Fibroblast of villous mesenchyme (primary cell): ENCODE measurements at regions not wholly inside any gene's neighbourhood (a gene's known extent, or its start where the extent isn't known, plus 50 kb on each side); places are given as distances from the start of the nearest gene placed in this dataset.

Source experiments
- DNase-seq: peaks from one replicate; pipeline ENCODE4 v3.0.0-alpha.2; 2010; ENCODE audit warnings: low read depth
- H3K4me3 ChIP-seq: 2 replicates; pipeline ENCODE4 v1.5.1; 2011; ENCODE audit warnings: low read depth, mild to moderate bottlenecking, low read length
- TF ChIP-seq, protein P1 (sequence below): IDR thresholded peaks from 2 replicates; pipeline ENCODE4 v1.5.1; 2012; ENCODE audit warnings: low read depth, mild to moderate bottlenecking, low read length; ENCODE audit not compliant: insufficient read depth

DNA sequence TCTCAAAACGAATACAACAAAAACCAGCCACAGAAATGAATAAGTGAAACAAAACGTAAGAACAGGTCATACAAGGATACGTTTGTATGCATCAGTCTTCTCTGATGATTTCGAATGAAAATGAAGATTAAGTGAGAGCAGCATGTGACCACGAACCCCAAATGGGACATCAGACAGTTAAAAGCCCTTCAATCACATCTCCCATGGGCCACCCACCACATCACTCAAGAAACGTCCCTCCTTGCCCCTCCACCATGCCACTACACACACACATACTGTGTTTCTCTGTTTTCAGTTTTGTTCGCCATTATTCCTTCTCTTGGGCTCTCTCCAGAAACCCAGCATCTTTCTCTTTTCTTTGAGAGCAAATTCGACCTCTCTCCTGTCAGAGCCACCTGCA is 355.6 kb upstream of the KAZN start:
- no peak for DNase-seq
- TF ChIP-seq, protein P1, sequence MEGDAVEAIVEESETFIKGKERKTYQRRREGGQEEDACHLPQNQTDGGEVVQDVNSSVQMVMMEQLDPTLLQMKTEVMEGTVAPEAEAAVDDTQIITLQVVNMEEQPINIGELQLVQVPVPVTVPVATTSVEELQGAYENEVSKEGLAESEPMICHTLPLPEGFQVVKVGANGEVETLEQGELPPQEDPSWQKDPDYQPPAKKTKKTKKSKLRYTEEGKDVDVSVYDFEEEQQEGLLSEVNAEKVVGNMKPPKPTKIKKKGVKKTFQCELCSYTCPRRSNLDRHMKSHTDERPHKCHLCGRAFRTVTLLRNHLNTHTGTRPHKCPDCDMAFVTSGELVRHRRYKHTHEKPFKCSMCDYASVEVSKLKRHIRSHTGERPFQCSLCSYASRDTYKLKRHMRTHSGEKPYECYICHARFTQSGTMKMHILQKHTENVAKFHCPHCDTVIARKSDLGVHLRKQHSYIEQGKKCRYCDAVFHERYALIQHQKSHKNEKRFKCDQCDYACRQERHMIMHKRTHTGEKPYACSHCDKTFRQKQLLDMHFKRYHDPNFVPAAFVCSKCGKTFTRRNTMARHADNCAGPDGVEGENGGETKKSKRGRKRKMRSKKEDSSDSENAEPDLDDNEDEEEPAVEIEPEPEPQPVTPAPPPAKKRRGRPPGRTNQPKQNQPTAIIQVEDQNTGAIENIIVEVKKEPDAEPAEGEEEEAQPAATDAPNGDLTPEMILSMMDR, result no peak

DNA sequence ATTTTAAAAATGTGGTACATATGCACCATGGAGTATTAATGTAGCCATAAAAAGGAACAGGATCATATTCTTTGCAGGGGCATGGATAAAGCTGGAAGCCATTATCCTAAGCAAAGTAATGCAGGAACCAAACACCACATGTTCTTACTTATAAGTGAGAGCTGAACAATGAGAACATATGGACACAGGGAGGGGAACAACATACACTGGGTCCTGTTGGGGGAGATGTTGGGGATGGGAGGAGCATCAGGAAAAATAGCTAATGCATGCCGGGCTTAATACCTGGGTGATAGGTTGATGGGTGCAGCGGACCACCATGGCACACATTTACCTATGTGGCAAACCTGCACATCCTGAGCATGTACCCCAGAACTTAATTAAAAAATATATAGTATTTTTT is 352.5 kb upstream of the KAZN start:
- TF ChIP-seq, protein P1, result no peak
- no peak overlapping the region for H3K4me3 ChIP-seq
- DNase-seq, result no peak

More for the DNA sequence above, 355.6 kb upstream of the KAZN start:
- H3K4me3 ChIP-seq, result no peak overlapping the region

DNA sequence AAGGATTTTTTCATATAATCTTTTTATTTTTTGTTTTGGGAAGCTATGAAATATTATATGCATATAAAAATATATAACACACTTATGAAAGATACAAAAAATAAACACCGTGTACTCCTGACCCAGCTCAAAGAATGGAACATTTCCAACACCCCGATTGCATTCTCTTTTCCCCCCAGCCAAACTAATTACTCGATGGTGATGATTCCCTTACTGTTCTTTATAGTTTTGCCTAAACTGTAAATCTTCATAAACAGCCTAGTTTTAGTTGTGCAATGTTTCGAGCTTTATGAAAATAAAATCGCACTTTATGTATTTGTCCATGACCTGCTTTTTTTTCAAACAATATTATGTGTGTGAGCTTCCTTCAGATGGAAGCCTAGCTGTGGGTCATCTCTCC is 352.0 kb upstream of the KAZN start:
- TF ChIP-seq, protein P1, result no peak
- no peak for DNase-seq
- H3K4me3 ChIP-seq, result no peak overlapping the region

DNA sequence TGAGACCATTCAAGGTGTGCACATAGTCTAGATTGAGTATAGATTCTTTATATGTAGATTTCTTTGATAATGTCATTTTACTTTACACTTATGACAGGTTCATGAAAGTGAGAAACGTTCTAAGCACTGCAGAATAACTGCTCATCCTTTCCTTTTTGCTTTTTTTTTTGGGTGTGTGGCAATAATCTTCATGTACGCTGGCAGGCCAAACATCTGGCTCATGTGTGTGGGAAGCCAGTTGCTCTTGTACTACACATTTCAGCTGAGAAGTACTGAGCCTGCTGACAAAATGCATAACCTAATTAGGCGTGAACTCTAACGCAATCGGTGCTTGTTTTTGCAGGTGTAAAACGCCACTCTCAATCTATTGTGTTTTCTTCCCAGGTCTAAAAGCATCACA is 350.8 kb upstream of the KAZN start:
- no peak overlapping the region for H3K4me3 ChIP-seq
- TF ChIP-seq, protein P1, result no peak
- DNase-seq, result no peak

DNA sequence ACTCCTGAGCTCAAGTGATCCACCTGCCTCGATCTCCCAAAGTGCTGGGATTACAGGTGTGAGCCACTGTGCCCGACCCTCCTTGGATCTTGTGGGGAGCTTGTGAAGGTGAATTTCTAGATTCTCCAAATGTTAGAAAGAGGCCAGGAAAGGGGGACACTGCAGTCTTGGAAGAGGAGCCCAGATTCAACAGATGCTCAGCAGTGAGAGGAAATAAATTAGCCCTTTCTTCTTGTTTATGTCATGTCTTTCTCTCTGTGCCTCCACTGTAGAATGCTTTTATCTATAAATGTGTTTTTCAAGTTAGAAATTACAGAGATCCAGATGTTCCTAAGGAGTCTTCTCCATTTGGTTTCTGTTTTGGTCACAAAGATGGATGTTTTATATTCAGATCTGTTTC is 346.6 kb upstream of the KAZN start:
- DNase-seq, result no peak
- H3K4me3 ChIP-seq, result no peak overlapping the region
- TF ChIP-seq, protein P1, result no peak

DNA sequence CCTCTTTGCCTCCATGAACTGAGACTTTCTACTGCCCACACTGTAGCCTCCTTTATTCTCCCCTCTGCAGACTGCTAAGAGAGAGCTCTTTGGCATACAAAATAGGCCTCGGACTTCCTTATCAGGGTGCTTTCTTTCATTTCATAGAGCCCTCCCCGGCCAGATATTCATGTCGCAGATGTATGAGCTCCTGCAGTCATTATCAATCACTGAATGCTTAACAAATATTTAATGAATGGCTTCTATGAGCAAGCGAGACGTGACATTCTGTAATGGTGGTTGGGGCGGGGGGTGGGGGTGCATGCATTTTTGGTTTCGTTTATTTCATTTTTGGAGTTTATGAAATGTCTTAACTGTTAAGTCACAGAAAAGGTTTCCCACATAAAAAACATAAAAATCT is 344.8 kb upstream of the KAZN start:
- no peak for DNase-seq
- TF ChIP-seq, protein P1, result no peak
- no peak overlapping the region for H3K4me3 ChIP-seq

DNA sequence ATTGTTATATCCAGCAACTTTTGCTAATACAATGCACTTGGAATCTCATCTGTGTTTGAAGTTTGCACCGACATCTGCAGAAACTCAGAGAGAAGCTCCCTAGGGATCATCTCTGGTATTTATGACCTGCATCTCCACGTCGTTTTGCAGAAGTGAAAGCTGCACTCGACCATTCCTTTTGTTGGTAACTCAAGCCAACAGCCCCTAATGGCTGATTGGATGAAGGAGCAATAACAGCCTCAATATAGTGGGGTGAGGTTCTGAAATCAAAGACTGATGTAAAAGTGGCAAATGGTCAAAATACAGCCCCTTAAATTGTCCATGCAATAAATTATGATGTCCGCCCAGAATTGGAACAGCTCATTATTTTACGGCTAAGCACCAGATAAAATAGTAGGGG is 344.2 kb upstream of the KAZN start:
- H3K4me3 ChIP-seq, result no peak overlapping the region
- TF ChIP-seq, protein P1, result no peak
- peak; percentile 12 for DNase-seq
